ENCODE measurements at regions not wholly inside any gene's neighbourhood (a gene's known extent, or its start where the extent isn't known, plus 50 kb on each side); places are given as distances from the start of the nearest gene placed in this dataset.

DNA sequence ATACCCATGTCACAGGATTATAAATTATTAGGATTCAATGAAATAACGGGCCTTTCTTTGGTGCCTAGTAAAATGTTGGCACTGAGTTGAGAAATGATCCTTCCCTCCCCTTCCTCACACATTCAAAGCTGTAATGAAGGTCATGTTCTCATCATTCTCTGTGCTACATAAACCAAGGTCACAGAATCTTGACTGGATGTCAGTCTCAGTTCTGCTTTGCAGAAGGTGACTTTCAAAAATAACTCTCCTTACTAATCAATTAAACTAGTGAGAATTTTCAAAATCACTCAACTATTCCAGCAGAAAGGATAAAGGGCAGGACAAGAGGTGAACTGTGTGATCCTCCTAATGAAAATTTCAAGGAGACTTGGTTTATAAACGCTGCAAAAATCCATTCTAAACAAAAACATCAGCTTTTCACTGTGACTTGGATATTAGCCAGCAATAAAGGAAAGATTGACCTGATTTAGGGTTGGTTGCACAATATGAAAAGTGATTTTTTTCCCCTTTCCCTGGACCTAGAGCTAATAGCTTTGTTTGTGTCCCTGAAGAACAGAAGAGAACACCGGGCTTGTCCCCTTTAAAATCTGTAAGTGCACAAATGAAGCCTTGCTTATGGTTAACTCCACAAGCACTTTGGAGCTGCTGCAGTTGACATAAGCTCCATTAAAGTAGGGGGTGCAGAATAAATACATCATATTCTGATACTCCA lies 120.1 kb downstream of the SEC16B start:
- in situ Hi-C loops (cut with MboI; ENCODE audit: low pct_unique_long_range_greater_than_20kb, low sequenced_read_pairs): no loop called here
- no peak for DNase-seq

DNA sequence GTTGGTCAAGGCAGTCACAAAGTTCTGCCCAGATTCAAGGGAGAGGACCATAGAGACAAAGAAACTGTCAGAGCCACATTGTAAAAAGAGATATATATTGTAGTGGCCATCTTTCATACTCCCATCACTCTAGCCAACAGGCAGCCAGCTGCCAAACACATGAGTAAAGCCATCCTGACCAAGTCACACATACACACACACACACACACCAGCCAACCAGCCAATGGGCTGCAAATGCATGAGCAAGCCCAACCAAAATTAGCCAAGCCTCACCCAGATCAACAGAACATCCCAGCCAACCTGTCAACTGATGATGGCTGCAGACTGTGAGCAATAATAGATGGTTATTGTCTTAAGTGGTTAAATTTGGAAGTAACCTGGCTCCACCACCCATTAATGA lies 120.7 kb downstream of the SEC16B start:
- no peak for DNase-seq
- in situ Hi-C loops (cut with MboI; ENCODE audit: low pct_unique_long_range_greater_than_20kb, low sequenced_read_pairs): no loop called here

DNA sequence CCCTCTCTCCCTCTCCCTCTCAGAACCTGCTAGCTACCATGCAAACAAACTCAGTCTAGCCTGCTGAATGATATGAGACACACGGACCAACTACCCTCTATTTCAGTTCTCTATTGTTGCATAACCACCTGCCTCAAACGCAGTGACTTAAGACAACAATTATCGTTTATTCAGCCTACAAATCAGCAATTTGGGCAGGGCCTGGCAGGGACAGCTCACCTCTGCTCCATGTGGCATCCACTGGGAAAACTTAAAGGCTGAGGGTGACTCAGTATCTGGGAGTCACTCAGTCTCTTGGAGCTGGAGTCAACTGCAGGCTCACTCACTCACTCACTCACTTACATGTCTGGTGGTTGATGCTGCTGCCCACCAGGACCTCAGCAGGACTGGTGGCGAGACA lies 121.3 kb downstream of the SEC16B start:
- in situ Hi-C loops (cut with MboI; ENCODE audit: low pct_unique_long_range_greater_than_20kb, low sequenced_read_pairs): no loop called here
- DNase-seq: no peak

DNA sequence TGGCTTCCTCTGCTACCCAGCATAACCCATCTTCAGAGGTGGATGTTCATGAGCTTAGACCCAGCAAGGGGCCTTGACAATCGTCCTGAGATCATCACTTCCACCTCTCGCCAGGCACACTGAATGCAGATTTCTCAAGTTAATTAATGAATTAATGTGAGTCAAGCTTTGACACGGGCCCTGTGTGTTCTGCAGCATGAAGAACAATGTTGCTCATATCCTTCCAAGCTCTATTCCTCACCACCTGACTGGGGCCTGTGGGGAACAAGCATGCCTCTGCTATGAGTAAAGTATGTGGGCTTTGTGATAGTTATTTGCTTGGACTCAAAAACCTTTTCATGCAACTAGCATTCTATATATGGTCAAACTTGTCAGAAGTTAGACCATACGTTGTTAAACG lies 122.0 kb downstream of the SEC16B start:
- no peak for DNase-seq
- in situ Hi-C loops (cut with MboI; ENCODE audit: low pct_unique_long_range_greater_than_20kb, low sequenced_read_pairs): no loop called here

DNA sequence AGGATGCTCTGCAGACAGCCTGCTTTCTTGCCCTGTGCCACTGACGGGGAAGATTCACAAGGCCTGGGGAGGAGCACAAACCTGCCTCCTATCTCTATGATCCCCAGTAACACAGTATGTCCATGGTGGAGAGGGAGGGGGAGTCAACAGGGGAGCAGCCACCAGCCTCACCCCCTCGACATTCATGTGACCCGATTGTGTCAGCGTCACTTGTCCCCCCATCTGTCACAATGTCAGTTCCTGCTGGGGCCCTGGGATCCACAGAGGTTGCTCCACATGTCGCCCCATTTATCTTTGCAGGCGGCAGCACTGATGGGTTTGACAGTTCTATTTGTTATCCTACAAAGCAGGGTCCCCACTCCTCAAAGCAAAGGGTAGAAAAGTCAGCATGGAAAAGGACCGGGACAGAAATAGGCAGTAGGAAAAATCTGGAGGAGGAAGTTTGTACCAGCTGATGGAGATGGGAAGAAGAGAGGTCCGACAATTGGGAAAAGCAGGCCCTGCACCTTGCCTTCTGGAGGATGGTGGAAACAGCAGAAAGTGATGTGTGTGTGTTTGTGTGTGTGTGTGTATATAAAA lies 130.9 kb downstream of the SEC16B start:
- no peak for DNase-seq
- in situ Hi-C loops (cut with MboI; ENCODE audit: low pct_unique_long_range_greater_than_20kb, low sequenced_read_pairs): no loop called here

DNA sequence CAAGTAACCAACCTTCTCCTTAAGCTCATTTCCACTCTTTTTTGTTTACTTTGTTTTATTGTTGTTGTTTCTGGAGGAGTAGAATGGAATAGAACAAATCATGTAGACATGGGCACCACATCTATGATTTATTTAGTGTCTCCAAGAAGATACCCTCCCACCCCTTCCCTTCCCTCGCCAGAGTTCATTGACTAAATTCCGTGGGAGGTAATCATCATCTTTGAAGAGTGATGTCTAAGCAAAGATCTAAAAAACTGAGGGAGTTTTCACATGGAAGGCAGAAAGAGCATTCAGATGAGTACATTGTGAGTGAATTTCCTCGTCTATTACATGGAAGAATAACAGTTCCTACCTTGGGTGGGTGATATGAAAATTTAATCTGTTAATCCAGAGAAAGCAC lies 136.2 kb downstream of the SEC16B start:
- DNase-seq: no peak
- in situ Hi-C loops (cut with MboI; ENCODE audit: low pct_unique_long_range_greater_than_20kb, low sequenced_read_pairs): no loop called here

DNA sequence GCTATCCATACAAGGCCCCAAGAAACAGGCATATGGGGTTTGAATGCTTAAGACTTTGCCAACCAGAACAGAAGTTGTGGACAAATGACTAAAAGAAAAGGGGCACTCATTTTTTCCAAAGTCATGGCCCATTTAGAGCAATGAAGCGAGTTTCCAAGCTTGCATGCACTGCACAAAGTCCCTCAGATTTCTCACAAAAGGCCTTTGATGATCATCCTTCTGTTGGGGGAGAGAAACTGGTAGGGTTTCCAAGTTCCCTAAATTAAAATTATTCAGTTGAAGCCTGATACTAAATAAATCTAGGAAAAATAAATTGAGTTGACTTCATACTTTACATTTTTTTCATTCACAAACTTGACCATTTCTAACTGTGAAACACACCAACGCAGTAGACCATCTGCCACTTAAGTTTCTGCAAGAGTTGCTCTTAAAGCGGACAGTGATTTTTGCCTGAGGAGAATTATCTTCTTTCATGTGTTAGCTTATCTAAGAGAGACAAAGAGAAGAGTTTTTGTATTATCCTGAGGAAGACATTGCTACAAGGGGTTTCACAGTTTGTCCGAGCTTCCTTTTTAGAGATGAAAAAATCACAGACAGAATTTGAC lies 139.2 kb downstream of the SEC16B start:
- in situ Hi-C loops (cut with MboI; ENCODE audit: low pct_unique_long_range_greater_than_20kb, low sequenced_read_pairs): no loop called here
- DNase-seq: no peak

DNA sequence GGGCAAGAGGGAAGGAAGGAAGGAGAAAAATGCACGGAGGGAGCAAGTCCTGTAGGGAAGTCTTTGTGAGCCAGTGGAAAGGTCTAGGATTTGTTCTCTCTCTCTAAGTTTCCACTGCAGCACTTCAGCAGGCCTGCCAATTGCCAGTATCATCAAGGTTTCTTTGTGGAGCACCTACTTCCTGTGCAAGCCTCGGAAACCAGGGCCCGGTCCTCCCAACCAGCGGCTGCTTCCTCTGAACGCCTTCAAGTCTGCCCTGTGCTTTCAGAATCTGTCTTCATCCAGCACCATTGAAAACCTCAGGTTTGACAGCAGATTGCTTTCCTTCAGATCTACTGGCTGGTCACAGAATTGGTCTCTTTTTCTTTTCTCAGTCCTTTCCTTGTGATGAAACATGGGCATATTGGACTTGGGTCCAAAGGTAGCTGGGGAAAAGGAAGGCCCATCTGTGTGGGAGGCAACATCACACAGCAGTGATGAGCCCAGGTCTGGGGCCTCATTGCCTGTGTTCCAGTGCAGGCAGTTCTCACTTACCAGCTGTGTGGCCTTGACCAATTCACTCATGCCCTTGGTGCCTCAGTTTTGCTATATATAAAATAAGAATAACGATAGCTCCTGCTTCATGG lies 144.5 kb downstream of the SEC16B start:
- in situ Hi-C loops (cut with MboI; ENCODE audit: low pct_unique_long_range_greater_than_20kb, low sequenced_read_pairs): no loop called here
- DNase-seq: no peak

DNA sequence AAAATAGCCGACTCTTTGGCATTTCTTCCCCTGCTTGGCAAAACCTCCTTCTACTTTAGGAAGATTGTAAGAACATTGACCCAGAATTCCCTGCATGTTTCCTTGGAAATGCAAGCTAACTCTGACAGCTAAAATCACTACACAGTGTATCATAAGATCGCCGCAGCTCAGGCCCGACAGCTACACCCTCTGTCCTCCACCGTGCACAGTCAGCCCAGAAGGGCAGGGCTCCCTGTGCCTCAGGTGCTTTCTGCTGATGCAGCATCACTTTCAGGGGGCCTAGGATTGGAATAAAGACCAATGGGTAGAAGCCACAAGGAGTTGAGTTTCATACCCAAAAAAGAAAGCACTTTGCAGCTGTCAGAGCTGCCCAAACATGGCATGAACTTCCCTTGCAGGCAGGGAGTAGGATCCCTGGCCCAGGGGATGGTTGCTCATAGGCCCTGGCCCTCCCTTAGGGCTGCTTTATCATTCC lies 145.3 kb downstream of the SEC16B start:
- in situ Hi-C loops (cut with MboI; ENCODE audit: low pct_unique_long_range_greater_than_20kb, low sequenced_read_pairs): no loop called here

DNA sequence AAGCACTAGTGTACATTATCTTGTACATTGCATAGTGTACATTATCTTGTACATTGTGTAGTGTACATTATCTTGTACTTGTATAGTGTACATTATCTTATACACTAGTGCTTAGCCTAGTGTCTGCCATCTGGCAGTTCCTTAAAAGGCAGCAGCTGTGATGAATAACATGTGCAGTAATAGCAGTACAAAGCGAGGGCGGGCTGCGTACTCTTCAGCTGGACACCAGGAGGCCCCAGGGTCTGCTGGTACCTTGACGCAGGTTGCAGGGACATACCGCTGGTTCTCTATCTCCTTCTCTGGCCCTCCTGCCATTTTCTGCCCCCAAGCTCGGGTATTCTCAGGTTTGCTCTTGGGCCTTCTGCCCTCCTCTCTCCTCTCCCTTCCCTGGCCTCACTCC lies 149.6 kb downstream of the SEC16B start:
- in situ Hi-C loops (cut with MboI; ENCODE audit: low pct_unique_long_range_greater_than_20kb, low sequenced_read_pairs): no loop called here
- no peak for DNase-seq

More for the DNA sequence above, 145.3 kb downstream of the SEC16B start:
- no peak for DNase-seq

DNA sequence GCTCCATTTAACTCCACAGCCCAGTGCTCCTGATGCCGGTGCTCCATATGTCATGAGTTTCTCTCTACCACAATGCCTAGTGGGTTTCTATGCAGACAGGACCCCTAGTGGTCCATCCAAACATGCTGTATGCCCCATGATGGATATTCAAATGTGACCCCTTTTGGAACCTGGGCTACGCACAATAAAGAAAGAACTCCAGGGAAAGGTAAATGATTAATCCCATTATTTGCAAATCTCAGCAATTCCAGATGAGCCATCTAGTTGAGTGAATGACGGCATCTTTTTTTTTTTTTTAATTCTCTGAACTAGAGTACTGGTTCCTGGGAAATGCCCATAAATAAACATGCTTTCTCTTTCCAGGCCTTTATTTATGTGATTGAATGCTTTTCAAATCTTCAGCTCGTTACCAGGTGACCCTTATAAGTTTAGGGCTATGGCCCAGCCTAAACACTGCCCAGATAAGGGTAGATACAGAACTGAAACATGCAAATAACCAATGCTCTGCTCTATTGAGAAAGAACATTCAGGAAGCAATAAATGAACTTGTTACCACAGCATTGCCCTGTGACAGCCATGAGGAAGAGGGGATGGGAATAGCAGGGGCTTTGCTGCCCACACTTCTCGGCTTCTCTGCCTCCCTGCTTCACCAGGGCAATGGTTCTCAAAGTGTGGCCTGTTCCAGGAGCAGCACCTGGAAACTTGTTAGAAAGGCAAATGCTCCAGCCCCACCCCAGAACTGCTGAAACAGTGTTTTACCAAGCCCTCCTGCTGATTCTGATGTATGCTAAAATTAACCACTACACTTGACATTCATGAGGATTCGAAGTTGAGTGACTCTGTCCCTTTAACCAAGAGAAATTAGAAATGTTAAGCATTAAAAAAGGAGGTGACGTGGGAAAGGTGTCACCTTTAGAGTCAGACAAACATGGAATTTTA lies 151.7 kb downstream of the SEC16B start:
- in situ Hi-C loops (cut with MboI; ENCODE audit: low pct_unique_long_range_greater_than_20kb, low sequenced_read_pairs): no loop called here
- DNase-seq: no peak

DNA sequence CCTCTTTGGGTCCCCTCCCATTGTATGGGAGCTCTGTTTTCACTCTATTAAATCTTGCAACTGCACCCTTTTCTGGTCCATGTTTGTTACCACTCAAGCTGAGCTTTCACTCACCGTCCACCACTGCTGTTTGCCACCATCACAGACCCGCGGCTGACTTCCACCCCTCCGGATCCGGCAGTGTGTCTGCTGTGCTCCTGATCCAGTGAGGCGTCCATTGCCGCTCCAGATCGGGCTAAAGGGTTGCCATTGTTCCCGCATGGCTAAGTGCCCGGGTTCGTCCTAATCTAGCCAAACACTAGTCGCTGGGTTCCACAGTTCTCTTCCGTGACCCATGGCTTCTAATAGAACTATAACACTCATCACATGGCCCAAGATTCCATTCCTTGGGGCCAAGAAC lies 157.2 kb downstream of the SEC16B start:
- in situ Hi-C loops (cut with MboI; ENCODE audit: low pct_unique_long_range_greater_than_20kb, low sequenced_read_pairs): no loop called here
- DNase-seq: no peak

DNA sequence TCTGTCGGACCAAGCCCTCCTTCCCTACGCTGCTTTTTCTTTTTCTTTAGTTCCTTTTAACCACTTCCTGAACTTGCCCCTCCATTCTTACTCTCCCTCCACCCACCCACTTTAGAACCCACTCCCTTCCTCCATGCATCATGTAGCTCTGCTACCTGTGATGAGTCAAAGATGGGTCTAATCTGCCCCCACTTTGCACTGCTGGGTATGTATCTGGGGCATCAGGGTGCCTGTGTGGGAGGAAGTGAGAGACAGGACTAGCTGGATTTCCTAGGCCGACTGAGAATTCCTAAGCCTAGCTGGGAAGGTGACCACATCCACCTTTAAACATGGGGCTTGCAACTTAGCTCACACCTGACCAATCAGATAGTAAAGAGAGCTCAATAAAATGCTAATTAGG lies 157.7 kb downstream of the SEC16B start:
- in situ Hi-C loops (cut with MboI; ENCODE audit: low pct_unique_long_range_greater_than_20kb, low sequenced_read_pairs): no loop called here
- DNase-seq: no peak

DNA sequence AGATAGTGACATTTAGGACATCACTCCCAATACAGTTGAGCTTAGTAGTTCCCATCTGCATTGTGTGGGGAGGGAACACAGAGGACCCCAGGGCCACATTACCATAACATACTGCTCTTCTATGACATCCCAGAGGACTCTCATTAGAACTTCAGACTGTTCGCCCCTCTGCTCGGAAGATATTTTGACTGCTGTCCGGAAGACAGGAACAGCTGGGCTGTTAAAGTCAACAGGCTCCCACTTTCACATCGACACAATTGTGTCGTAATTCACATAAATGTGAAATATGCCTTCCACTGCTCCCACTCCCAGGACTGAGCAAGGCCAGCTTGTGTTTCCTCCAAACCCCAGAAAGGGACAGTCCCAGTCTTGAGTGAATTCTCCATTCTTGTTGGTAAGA lies 158.4 kb downstream of the SEC16B start:
- no peak for DNase-seq
- in situ Hi-C loops (cut with MboI; ENCODE audit: low pct_unique_long_range_greater_than_20kb, low sequenced_read_pairs): no loop called here

DNA sequence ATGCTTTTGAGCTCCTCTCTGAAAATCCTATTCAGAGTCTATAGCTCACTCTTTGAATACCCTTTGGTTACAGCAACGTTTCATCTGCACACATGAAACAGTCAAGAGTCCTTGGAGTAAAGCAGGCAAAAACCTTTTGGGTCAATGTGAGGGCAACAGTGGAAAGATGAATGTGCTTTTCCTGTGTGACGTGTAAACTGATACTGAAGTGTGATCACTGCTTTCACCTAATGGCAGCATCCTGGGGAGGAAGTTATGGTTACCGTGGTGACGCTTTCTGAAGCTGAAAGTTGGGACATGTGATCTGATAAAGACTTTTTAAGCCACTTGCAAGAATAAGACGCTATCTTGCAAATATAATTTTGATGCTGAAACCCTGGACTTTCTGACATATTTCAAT lies 160.0 kb downstream of the SEC16B start:
- no peak for DNase-seq
- in situ Hi-C loops (cut with MboI; ENCODE audit: low pct_unique_long_range_greater_than_20kb, low sequenced_read_pairs): no loop called here

DNA sequence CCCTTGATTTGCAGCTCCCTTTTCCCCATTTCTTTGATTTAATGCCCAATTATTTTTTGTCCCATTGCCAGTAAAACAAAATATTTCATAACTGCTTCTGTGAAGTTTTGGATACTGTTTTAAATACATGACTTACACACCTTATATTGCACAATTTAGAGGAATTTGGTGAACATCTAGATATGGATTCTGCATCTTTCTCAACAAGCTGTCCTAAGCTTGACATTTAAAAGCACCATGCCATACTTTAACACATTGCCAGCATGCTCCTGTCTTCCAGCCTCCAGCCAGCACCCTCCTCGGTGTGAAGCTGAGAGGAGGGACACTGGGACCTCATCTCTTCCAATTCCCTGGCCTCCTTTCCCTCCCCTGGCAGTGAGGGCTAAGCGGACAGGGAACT lies 167.6 kb downstream of the SEC16B start:
- DNase-seq: no peak
- in situ Hi-C loops (cut with MboI; ENCODE audit: low pct_unique_long_range_greater_than_20kb, low sequenced_read_pairs): no loop called here

DNA sequence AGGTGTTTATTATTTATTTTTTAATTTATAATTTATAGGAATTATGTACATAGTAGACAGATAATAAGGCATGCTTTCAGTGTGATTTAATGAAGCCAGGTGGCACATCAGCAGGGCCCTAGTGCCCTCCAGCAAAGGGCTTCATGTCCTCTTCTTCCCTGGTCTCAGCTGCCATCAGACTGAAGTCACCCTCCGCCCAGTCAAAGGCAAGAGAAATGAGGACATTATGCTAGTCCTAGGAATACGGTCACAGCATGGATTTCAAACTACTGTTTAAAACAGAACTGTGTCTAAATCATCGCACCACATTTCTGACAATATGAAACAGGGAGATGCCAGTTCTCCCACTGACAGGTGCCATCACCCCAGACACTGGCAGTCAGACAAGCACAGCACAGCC lies 168.1 kb downstream of the SEC16B start:
- DNase-seq: no peak
- in situ Hi-C loops (cut with MboI; ENCODE audit: low pct_unique_long_range_greater_than_20kb, low sequenced_read_pairs): no loop called here

DNA sequence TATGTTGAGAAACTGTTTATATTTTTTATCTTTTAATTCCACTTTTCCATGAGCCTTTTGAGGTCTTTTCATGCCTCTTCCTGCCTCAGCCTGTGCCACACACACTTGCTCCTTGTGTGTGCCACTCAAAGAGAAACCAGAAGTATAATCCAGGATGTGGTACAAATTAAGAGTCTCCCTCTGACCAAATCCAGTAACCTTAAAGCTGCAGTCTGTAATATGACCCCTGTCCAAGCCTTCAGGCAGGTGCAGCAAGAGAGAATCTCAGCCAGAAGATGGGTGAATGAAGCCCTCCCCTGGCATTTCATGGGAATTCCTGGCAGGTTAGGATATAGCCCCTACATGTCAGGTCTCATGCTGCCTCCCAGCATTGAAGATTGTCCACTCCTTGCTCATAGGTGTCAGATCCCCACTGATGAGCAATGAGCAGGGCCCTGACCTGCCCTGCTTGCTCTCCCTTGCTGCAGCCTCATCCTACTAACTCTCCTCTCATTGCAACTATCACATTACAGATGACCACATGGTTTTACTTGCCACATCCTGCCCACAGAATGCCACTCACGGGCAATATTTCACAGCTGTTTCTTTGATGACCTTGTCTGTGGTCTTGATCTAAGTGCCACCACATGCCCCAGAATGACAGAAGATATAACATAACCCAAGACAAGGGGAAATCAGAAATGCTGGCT lies 169.3 kb downstream of the SEC16B start:
- in situ Hi-C loops (cut with MboI; ENCODE audit: low pct_unique_long_range_greater_than_20kb, low sequenced_read_pairs): no loop called here
- DNase-seq: no peak

DNA sequence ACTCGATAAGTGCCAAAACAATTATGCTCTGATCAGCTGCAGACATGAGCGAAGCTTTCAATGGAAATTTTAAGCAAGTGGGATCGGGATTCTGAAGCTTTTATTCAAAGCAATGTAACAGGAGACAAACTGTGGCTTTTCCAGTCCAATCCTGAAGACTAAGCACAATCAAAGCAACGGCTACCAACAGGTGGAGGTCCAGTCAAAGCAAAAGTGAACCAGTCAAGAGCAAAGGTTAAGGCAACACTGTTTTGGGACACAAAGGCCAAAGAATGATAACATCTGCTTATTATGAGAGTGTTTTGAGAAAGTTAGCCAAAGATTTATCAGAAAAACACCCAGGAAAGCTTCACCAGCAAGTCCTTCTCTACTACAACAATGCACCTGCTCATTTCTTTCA lies 170.1 kb downstream of the SEC16B start:
- DNase-seq: no peak
- in situ Hi-C loops (cut with MboI; ENCODE audit: low pct_unique_long_range_greater_than_20kb, low sequenced_read_pairs): no loop called here

Data from KBM-7 (cell line).